HG03442 (cell line): ENCODE measurements at regions not wholly inside any gene's neighbourhood (a gene's known extent, or its start where the extent isn't known, plus 50 kb on each side); places are given as distances from the start of the nearest gene placed in this dataset.
A peak's percentile ranks its signal among the peaks of the same experiment; 100 is the strongest.

ENCODE experiments used
- ATAC-seq: cut with Tn5 transposase; IDR thresholded peaks from one replicate; pipeline ENCODE4 v1.9.1; 2021; ENCODE audit warnings: mild to moderate bottlenecking, moderate library complexity; ENCODE audit not compliant: unreplicated experiment

- ATAC-seq, result no peak
These were observed 56.5 kb downstream of the CT47B1 start for GRCh38 chrX:120819126-120819525.

- ATAC-seq, result no peak
These were observed 61.7 kb downstream of the CT47B1 start for GRCh38 chrX:120813982-120814381.

- ATAC-seq, result no peak
These were observed 74.2 kb downstream of the CT47B1 start for GRCh38 chrX:120801426-120801825.

GRCh38 chrX:120797188-120797851, 78.3 kb downstream of the CT47B1 start:
- no peak for ATAC-seq

GRCh38 chrX:120795301-120795700, 80.4 kb downstream of the CT47B1 start:
- no peak for ATAC-seq

- no peak for ATAC-seq
These were observed 81.1 kb downstream of the CT47B1 start for GRCh38 chrX:120794525-120794975.

- no peak for ATAC-seq
These were observed 82.6 kb downstream of the CT47B1 start for GRCh38 chrX:120793098-120793497.

GRCh38 chrX:120791013-120791643, 84.5 kb downstream of the CT47B1 start:
- ATAC-seq, result no peak

GRCh38 chrX:120790552-120790951, 85.1 kb downstream of the CT47B1 start:
- no peak for ATAC-seq

- ATAC-seq, result peak; percentile 73
These were observed 85.5 kb downstream of the CT47B1 start for GRCh38 chrX:120790118-120790517.

- ATAC-seq, result no peak
These were observed 94.3 kb downstream of the CT47B1 start for GRCh38 chrX:120781403-120781802.

- ATAC-seq, result no peak
These were observed 99.7 kb downstream of the CT47B1 start for GRCh38 chrX:120775959-120776358.

GRCh38 chrX:120774606-120775005, 101.1 kb downstream of the CT47B1 start:
- no peak for ATAC-seq

- ATAC-seq, result no peak
These were observed 101.9 kb downstream of the CT47B1 start for GRCh38 chrX:120773801-120774200.

- ATAC-seq, result no peak
These were observed 105.9 kb downstream of the CT47B1 start for GRCh38 chrX:120769576-120770341.

GRCh38 chrX:120768681-120769080, 107.0 kb downstream of the CT47B1 start:
- ATAC-seq, result no peak

GRCh38 chrX:120768254-120768653, 107.4 kb downstream of the CT47B1 start:
- ATAC-seq, result no peak

GRCh38 chrX:120763269-120763668, 112.4 kb downstream of the CT47B1 start:
- no peak for ATAC-seq

GRCh38 chrX:120761810-120762209, 113.9 kb downstream of the CT47B1 start:
- ATAC-seq, result no peak

- ATAC-seq, result no peak
These were observed 116.0 kb downstream of the CT47B1 start for GRCh38 chrX:120759685-120760084.

GRCh38 chrX:120755066-120755846, 120.4 kb downstream of the CT47B1 start:
- peak; percentile 59 for ATAC-seq
